Hepatocyte (in vitro differentiated cells): ENCODE measurements at regions not wholly inside any gene's neighbourhood (a gene's known extent, or its start where the extent isn't known, plus 50 kb on each side); places are given as distances from the start of the nearest gene placed in this dataset.
A peak's percentile ranks its signal among the peaks of the same experiment; 100 is the strongest.

Source experiments
- DNase-seq: peaks from one replicate; pipeline ENCODE4 v3.0.0-alpha.2; 2016; ENCODE audit warnings: low spot score
- H2AFZ ChIP-seq: fragments of 200-600 bp; sonication (generic); 2 replicates; pipeline ENCODE4 v1.6.0; 2016; ENCODE audit warnings: antibody characterized with exemption, mild to moderate bottlenecking
- H3K27ac ChIP-seq: fragments of 200-600 bp; sonication (generic); 2 replicates; pipeline ENCODE4 v1.5.1; 2016; ENCODE audit warnings: mild to moderate bottlenecking
- H3K27me3 ChIP-seq: fragments of 200-600 bp; sonication (generic); 2 replicates; pipeline ENCODE4 v1.6.1; 2016
- H3K36me3 ChIP-seq: fragments of 200-600 bp; sonication (generic); replicated peaks from 2 replicates; pipeline ENCODE4 v1.5.1; 2016; ENCODE audit warnings: low read depth; ENCODE audit not compliant: insufficient read depth
- H3K4me1 ChIP-seq: fragments of 200-600 bp; sonication (generic); 2 replicates; pipeline ENCODE4 v1.5.1; 2016; ENCODE audit warnings: mild to moderate bottlenecking, moderate library complexity; ENCODE audit not compliant: insufficient read depth
- H3K4me2 ChIP-seq: fragments of 200-600 bp; sonication (generic); 2 replicates; pipeline ENCODE4 v1.6.0; 2016
- H3K4me3 ChIP-seq: fragments of 200-600 bp; sonication (generic); 2 replicates; pipeline ENCODE4 v1.5.1; 2016; ENCODE audit warnings: mild to moderate bottlenecking
- H3K79me2 ChIP-seq: fragments of 200-600 bp; sonication (generic); 2 replicates; pipeline ENCODE4 v1.6.0; 2017; ENCODE audit warnings: mild to moderate bottlenecking
- H3K9me2 ChIP-seq: fragments of 200-600 bp; sonication (generic); replicated peaks from 2 replicates; pipeline ENCODE4 v1.6.0; 2017; ENCODE audit warnings: mild to moderate bottlenecking; ENCODE audit not compliant: insufficient read depth
- H3K9me3 ChIP-seq: fragments of 200-600 bp; sonication (generic); 2 replicates; pipeline ENCODE4 v1.5.1; 2016; ENCODE audit warnings: low read depth, mild to moderate bottlenecking
- H4K20me1 ChIP-seq: fragments of 200-600 bp; sonication (generic); 2 replicates; pipeline ENCODE4 v1.6.0; 2016; ENCODE audit warnings: mild to moderate bottlenecking; ENCODE audit not compliant: insufficient read depth, poor library complexity, severe bottlenecking
- CTCF ChIP-seq: fragments of 200-600 bp; sonication (generic); IDR thresholded peaks from 2 replicates; pipeline ENCODE4 v1.5.1; 2016; ENCODE audit warnings: antibody characterized with exemption, mild to moderate bottlenecking; ENCODE audit not compliant: poor library complexity
- EZH2 ChIP-seq: fragments of 200-600 bp; sonication (generic); IDR thresholded peaks from 2 replicates; pipeline ENCODE4 v1.6.1; 2016; ENCODE audit warnings: antibody characterized with exemption, mild to moderate bottlenecking, borderline replicate concordance
- EZH2phosphoT487 ChIP-seq: fragments of 200-600 bp; sonication (generic); IDR thresholded peaks from one replicate; pipeline ENCODE4 v1.6.1; 2018; ENCODE audit warnings: antibody characterized with exemption, mild to moderate bottlenecking, low read depth, moderate library complexity; ENCODE audit not compliant: unreplicated experiment, severe bottlenecking
- WGBS: methylation state at CpG from one replicate; pipeline ENCODE4 v1.1.6; 2016; ENCODE audit warnings: low lambda C conversion rate; ENCODE audit errors: missing lambda C conversion rate; 5-methylcytosine and 5-hydroxymethylcytosine counted together

DNA sequence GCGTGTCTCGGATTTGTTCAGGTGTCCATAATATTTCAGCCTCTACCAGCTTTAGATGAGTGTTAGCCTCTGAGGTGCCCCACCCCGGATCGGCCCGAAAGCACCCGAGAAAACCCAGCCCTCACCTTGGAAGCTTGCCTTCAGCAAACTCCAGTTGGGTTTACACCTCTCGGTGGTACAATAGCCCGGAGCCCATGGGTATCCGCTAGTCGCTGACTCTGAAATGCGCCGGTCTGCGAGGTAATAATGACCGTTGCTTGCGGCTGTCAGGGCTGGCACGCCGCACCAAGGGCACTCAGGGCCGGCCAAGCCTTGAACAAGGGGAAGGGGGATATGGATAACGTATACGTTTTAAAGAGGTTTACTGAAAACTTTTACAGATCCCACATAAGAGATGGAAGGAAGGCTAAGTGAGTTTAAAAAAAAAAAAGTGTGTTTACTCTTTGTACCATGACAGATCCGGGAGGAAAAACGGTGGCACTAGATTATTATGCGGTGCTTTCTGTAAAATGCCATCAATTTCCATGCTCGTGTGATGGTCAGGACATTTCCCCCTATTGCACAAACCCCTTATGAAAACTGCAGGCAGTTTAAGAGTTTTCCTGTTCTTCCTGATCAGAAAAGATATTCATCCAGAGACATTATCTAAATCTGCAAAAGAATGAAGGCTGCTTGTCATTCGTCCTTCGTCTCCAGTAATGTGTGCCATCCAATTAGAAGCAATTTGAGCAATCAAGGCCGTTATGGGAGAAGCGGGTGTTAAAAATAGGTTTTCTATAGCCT lies 124.2 kb downstream of the TMEM161B start:
- H3K36me3 ChIP-seq: no peaks in the 10 kb centered on the region
- no peaks in the 10 kb centered on the region for H4K20me1 ChIP-seq
- no peaks in the 10 kb centered on the region for H3K9me3 ChIP-seq
- peaks cover 20% of the 10 kb centered on the region for H3K4me1 ChIP-seq
- H3K9me2 ChIP-seq: no peaks in the 10 kb centered on the region
- 8% methylated on average over 28 of the region's 28 CpGs for WGBS
- H3K27ac ChIP-seq: no peak overlapping the region
- no peak for DNase-seq
- no peak overlapping the region for H3K4me3 ChIP-seq
- no peaks in the 10 kb centered on the region for H3K79me2 ChIP-seq
- TF ChIP-seq CTCF: no peak
- TF ChIP-seq EZH2: no peak
- TF ChIP-seq EZH2phosphoT487: no peak
- peaks cover 78% of the 10 kb centered on the region for H3K27me3 ChIP-seq
- no peak overlapping the region for H2AFZ ChIP-seq
- H3K4me2 ChIP-seq: peak overlapping the region; percentile 5

DNA sequence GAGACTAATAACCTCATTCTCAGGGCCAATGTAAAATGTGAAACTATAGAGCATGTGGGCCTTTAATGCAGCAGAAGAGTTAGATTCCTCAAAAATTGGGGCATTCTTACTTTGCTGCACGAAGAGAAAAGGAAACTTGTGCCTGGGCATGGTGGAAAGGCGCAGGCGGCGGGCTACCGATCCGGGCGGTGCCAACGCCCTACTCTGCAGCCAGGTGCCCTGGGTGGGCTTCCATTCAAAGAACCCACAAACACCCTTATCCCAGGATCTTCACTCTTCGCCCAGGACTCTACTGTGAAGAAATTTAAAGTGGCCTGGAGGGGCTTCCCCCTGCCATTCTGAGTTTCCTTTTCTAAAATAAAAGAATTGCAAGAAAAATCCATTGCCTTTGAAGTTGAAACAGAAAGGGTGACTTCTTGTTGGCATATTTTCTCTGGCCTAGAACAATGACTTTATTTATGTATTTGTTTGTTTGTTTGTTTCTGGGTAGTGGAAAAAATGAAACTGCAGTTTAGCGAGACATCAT lies 124.9 kb downstream of the TMEM161B start:
- Histone ChIP-seq H3K4me3 (no peak overlapping the region), H3K4me1 (peaks cover 20% of the 10 kb centered on the region), H3K4me2 (peak overlapping the region; percentile 76), H4K20me1 (no peaks in the 10 kb centered on the region), H3K27ac (no peak overlapping the region), H3K9me3 (no peaks in the 10 kb centered on the region), H3K9me2 (no peaks in the 10 kb centered on the region), H3K27me3 (peaks cover 80% of the 10 kb centered on the region), H2AFZ (no peak overlapping the region), H3K36me3 (no peaks in the 10 kb centered on the region), H3K79me2 (no peaks in the 10 kb centered on the region)
- TF ChIP-seq EZH2: no peak
- TF ChIP-seq CTCF: no peak
- no peak for TF ChIP-seq EZH2phosphoT487
- WGBS: 27% methylated on average over 10 of the region's 10 CpGs
- DNase-seq: no peak

DNA sequence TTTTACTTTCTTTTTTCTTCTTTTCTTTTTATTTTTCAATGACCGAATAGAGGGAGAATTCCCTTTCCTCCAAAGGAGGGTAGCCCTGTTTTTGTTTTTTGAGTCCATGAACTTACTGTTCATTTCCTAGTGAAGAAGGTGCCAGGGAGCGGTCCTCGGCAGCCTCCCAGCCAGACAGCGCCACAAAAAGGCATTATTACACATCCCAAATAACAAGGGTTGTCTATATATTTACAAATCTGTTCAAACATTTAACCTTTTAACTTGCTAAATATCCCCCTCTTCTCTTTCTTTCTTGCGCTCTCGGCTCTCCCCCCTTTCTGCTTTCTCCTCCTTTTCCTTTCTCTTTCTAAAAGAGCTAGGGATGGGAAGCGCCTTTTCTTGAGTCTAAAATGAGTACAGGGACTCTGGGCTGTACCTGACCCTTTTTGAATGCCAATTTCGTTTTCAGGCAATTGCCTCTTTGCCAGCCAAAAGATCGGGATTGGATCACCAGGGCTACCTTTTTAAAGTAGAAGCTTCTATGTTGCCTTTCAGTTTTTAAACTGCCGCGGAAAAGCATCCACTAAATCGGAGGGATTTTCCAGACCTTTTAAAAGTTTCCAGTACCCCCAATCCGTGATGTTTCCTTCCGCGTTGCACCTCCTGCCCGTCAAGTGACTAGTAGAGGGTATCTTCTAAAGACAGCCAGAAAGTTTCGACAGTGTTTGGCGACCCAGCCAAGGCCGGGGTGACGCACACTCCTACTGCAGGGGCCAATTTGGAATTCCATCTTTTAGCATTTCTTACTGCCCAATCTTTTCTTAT lies 125.6 kb downstream of the TMEM161B start:
- Histone ChIP-seq H3K27ac (no peak overlapping the region), H3K27me3 (peaks cover 74% of the 10 kb centered on the region), H3K4me3 (no peak overlapping the region), H3K4me1 (peaks cover 20% of the 10 kb centered on the region), H3K4me2 (peak overlapping the region; percentile 76), H3K9me3 (no peaks in the 10 kb centered on the region), H3K79me2 (no peaks in the 10 kb centered on the region), H3K9me2 (no peaks in the 10 kb centered on the region), H3K36me3 (no peaks in the 10 kb centered on the region), H4K20me1 (no peaks in the 10 kb centered on the region), H2AFZ (no peak overlapping the region)
- TF ChIP-seq CTCF: no peak
- no peak for TF ChIP-seq EZH2phosphoT487
- no peak for DNase-seq
- 6% methylated on average over 20 of the region's 20 CpGs for WGBS
